ENCODE measurements at regions not wholly inside any gene's neighbourhood (a gene's known extent, or its start where the extent isn't known, plus 50 kb on each side); places are given as distances from the start of the nearest gene placed in this dataset.

- no peaks in the 10 kb centered on the region for H3K27me3 Mint-ChIP-seq
- H2AFZ ChIP-seq (ENCODE audit: insufficient read depth, low read depth, low read length, poor library complexity, severe bottlenecking): no peak overlapping the region
Observed at GRCh38 chr9:110125763-110126351, 82.1 kb downstream of the C9orf152 start.

DNA sequence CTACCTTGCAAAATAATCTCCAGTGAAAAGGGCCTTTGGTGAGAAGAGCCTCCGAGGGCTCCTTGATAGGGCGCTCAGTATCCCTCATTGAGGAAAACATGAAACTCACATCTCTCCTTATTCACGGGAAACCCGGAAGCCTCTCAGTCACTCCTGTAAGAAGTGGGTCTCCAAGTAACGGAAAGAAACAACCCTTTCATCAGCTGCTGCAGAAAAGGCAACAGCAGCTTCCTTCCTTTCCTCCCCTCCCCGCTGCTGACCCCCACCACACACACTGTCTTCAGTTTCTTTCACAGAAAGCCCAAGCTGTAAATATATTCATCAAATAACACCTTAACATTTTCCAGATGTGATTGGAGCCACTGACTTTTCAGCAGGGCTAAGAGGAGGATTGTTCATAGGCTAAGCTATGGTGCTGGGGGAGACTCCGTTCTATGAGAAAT lies 81.4 kb downstream of the C9orf152 start:
- Mint-ChIP-seq H3K4me1 (peaks cover 99% of the 10 kb centered on the region), H3K27me3 (no peaks in the 10 kb centered on the region), H3K4me3 (peak overlapping the region; percentile 71), H3K9me3 (ENCODE audit: insufficient read depth) (no peaks in the 10 kb centered on the region), H3K27ac (peak overlapping the region; percentile 89)
- 20% methylated on average over 5 of the region's 7 CpGs for WGBS (ENCODE audit: insufficient coverage)
- Histone ChIP-seq H3K9me3 (ENCODE audit: control extremely low read depth in 1 of 3, control insufficient read depth in 2 of 3, insufficient read depth in 1 of 3, low read length in 2 of 3) (no peaks in the 10 kb centered on the region), H3K79me2 (ENCODE audit: control insufficient read depth, insufficient read depth, low read length) (peaks cover 100% of the 10 kb centered on the region), H3K4me2 (replicated peaks; ENCODE audit: low read depth, low read length, poor library complexity, severe bottlenecking) (peak overlapping the region; percentile 66), H3K27me3 (replicated peaks in 1 of 4; ENCODE audit: control extremely low read depth in 1 of 4, control insufficient read depth in 3 of 4, insufficient read depth in 4 of 4, low read length in 3 of 4) (no peaks in the 10 kb centered on the region), H2AFZ (ENCODE audit: insufficient read depth, low read depth, low read length, poor library complexity, severe bottlenecking) (no peak overlapping the region), H3K36me3 (replicated peaks in 1 of 2; ENCODE audit: control extremely low read depth in 1 of 2, control insufficient read depth in 1 of 2, extremely low read depth in 1 of 2, insufficient read depth in 2 of 2, low read length in 1 of 2) (peaks cover 0 to 9% of the 10 kb centered on the region in 2 experiments), H4K20me1 (ENCODE audit: control insufficient read depth, insufficient read depth, low read length, poor library complexity, severe bottlenecking) (peaks cover 47% of the 10 kb centered on the region), H3K4me1 (ENCODE audit: control insufficient read depth in 2 of 2, insufficient read depth in 2 of 2, low read length in 2 of 2) (peaks cover 90 to 97% of the 10 kb centered on the region in 2 donors), H3K27ac (ENCODE audit: low read length in 2 of 2) (peak overlapping the region; percentile 90 to 94), H3K4me3 (ENCODE audit: control extremely low read depth in 1 of 5, extremely low read depth in 1 of 5, insufficient read depth in 1 of 5, low read depth in 2 of 5, low read length in 4 of 5) (peak overlapping the region in 2 of 5 experiments; percentile 11 to 12), H3K9ac (ENCODE audit: low read length) (peak overlapping the region; percentile 46)
- DNase-seq (peak; percentile 19), ATAC-seq (ENCODE audit: low read depth) (no peak)
- TF ChIP-seq CTCF (IDR thresholded peaks at IDR 0.05) (no peak), EZH2 (IDR thresholded peaks at IDR 0.05; ENCODE audit: borderline replicate concordance, insufficient read depth, low read depth, low read length, poor library complexity, severe bottlenecking) (no peak)
- POLR2A ChIA-PET: interaction anchor here (0.6 to 1.2 kb wide), 3 partner anchors 19 to 77 kb away, joined by 3 to 7 read pairs (median 6); no protein-coding TSS in a partner anchor
- intact Hi-C loops (cut with micrococcal nuclease): loop anchor here (5.0 to 10.0 kb wide), 3 partner anchors 52 to 209 kb away; no protein-coding TSS in a partner anchor
- CTCF ChIA-PET: interaction anchor here (0.9 to 5.6 kb wide), 10 partner anchors 9 to 223 kb away, joined by 3 to 33 read pairs (median 4); no protein-coding TSS in a partner anchor

More at GRCh38 chr9:110125763-110126351, 82.1 kb downstream of the C9orf152 start:
- ATAC-seq (ENCODE audit: low read depth) (no peak), DNase-seq (peak; percentile 20)
- peak overlapping the region; percentile 89 for H3K27ac Mint-ChIP-seq
- Histone ChIP-seq H3K36me3 (replicated peaks in 1 of 2; ENCODE audit: control extremely low read depth in 1 of 2, control insufficient read depth in 1 of 2, extremely low read depth in 1 of 2, insufficient read depth in 2 of 2, low read length in 1 of 2) (peaks cover 0 to 16% of the 10 kb centered on the region in 2 experiments), H3K9ac (ENCODE audit: low read length) (peak overlapping the region; percentile 46), H3K27me3 (replicated peaks in 1 of 4; ENCODE audit: control extremely low read depth in 1 of 4, control insufficient read depth in 3 of 4, insufficient read depth in 4 of 4, low read length in 3 of 4) (no peaks in the 10 kb centered on the region), H3K79me2 (ENCODE audit: control insufficient read depth, insufficient read depth, low read length) (peaks cover 100% of the 10 kb centered on the region), H3K4me1 (ENCODE audit: control insufficient read depth in 2 of 2, insufficient read depth in 2 of 2, low read length in 2 of 2) (peaks cover 89 to 97% of the 10 kb centered on the region in 2 donors), H4K20me1 (ENCODE audit: control insufficient read depth, insufficient read depth, low read length, poor library complexity, severe bottlenecking) (peaks cover 53% of the 10 kb centered on the region), H3K9me3 (ENCODE audit: control extremely low read depth in 1 of 3, control insufficient read depth in 2 of 3, insufficient read depth in 1 of 3, low read length in 2 of 3) (no peaks in the 10 kb centered on the region), H3K4me3 (ENCODE audit: control extremely low read depth in 1 of 5, extremely low read depth in 1 of 5, insufficient read depth in 1 of 5, low read depth in 2 of 5, low read length in 4 of 5) (peak overlapping the region in 2 of 5 experiments; percentile 11 to 12), H3K27ac (ENCODE audit: low read length in 2 of 2) (peak overlapping the region; percentile 90 to 94), H3K4me2 (replicated peaks; ENCODE audit: low read depth, low read length, poor library complexity, severe bottlenecking) (peak overlapping the region; percentile 66)
- peak overlapping the region; percentile 71 for H3K4me3 Mint-ChIP-seq
- CTCF ChIA-PET: interaction anchor here (1.0 to 5.6 kb wide), 9 partner anchors 15 to 222 kb away, joined by 3 to 33 read pairs (median 5); no protein-coding TSS in a partner anchor
- 4% methylated on average over 5 of the region's 8 CpGs for WGBS (ENCODE audit: insufficient coverage)
- no peak for TF ChIP-seq EZH2 (IDR thresholded peaks at IDR 0.05; ENCODE audit: borderline replicate concordance, insufficient read depth, low read depth, low read length, poor library complexity, severe bottlenecking)
- H3K9me3 Mint-ChIP-seq (ENCODE audit: insufficient read depth): no peaks in the 10 kb centered on the region
- peaks cover 99% of the 10 kb centered on the region for H3K4me1 Mint-ChIP-seq
- intact Hi-C loops (cut with micrococcal nuclease): loop anchor here (5.0 to 10.0 kb wide), 3 partner anchors 51 to 209 kb away; no protein-coding TSS in a partner anchor
- POLR2A ChIA-PET: interaction anchor here (1.2 kb wide), 1 partner anchor 76 kb away, joined by 3 read pairs; no protein-coding TSS in a partner anchor

All from B cell (primary cell).